Chondrocyte (in vitro differentiated cells): ENCODE measurements at regions not wholly inside any gene's neighbourhood (a gene's known extent, or its start where the extent isn't known, plus 50 kb on each side); places are given as distances from the start of the nearest gene placed in this dataset.
A peak's percentile ranks its signal among the peaks of the same experiment; 100 is the strongest.

Source experiments
- DNase-seq: peaks from one replicate; pipeline ENCODE4 v3.0.0; 2021; ENCODE audit warnings: mixed read lengths, low spot score
- H3K27ac Mint-ChIP-seq: one replicate; pipeline ENCODE4 v1.8.0; 2021; ENCODE audit warnings: mild to moderate bottlenecking, moderate library complexity, mixed read lengths; ENCODE audit not compliant: unreplicated experiment
- H3K27me3 Mint-ChIP-seq: 2 replicates; pipeline ENCODE4 v1.8.0; 2021; ENCODE audit warnings: low read depth, mixed read lengths
- H3K36me3 Mint-ChIP-seq: 2 replicates; pipeline ENCODE4 v1.8.0; 2021; ENCODE audit warnings: low read depth, mixed read lengths
- H3K4me1 Mint-ChIP-seq: 2 replicates; pipeline ENCODE4 v1.8.0; 2021; ENCODE audit warnings: low read depth, mild to moderate bottlenecking, mixed read lengths
- H3K4me3 Mint-ChIP-seq: one replicate; pipeline ENCODE4 v1.8.0; 2021; ENCODE audit warnings: mild to moderate bottlenecking, moderate library complexity, mixed read lengths; ENCODE audit not compliant: unreplicated experiment
- H3K9me3 Mint-ChIP-seq: 2 replicates; pipeline ENCODE4 v1.8.0; 2021; ENCODE audit warnings: low read depth, mixed read lengths
- CTCF ChIP-seq: fragments of 200-600 bp; sonication (generic); IDR thresholded peaks from 2 replicates; pipeline ENCODE4 v1.5.0; 2021; ENCODE audit warnings: antibody characterized with exemption, mild to moderate bottlenecking, moderate library complexity

- DNase-seq = no peak
- Mint-ChIP-seq H3K9me3 (no peaks in the 10 kb centered on the region), H3K27ac (no peak overlapping the region), H3K27me3 (peaks cover 2% of the 10 kb centered on the region), H3K4me3 (no peak overlapping the region), H3K4me1 (peaks cover 10% of the 10 kb centered on the region), H3K36me3 (no peaks in the 10 kb centered on the region)
- TF ChIP-seq CTCF = no peak
Observed at GRCh38 chr6:14828201-14828611, 417.7 kb upstream of the JARID2 start.

- no peak for DNase-seq
- Mint-ChIP-seq H3K9me3 (no peaks in the 10 kb centered on the region), H3K4me1 (peaks cover 5% of the 10 kb centered on the region), H3K36me3 (no peaks in the 10 kb centered on the region), H3K27me3 (peaks cover 2% of the 10 kb centered on the region), H3K4me3 (no peak overlapping the region), H3K27ac (no peak overlapping the region)
- TF ChIP-seq CTCF = no peak
Observed at GRCh38 chr6:14831070-14831469, 414.8 kb upstream of the JARID2 start.

GRCh38 chr6:14831937-14832336, 413.9 kb upstream of the JARID2 start:
- Mint-ChIP-seq H3K27me3 (peaks cover 4% of the 10 kb centered on the region), H3K36me3 (peaks cover 3% of the 10 kb centered on the region), H3K27ac (peak overlapping the region; percentile 14), H3K9me3 (no peaks in the 10 kb centered on the region), H3K4me3 (no peak overlapping the region), H3K4me1 (peaks cover 5% of the 10 kb centered on the region)
- DNase-seq = no peak
- no peak for TF ChIP-seq CTCF

GRCh38 chr6:14832427-14832826, 413.4 kb upstream of the JARID2 start:
- DNase-seq = no peak
- Mint-ChIP-seq H3K27ac (no peak overlapping the region), H3K4me1 (peaks cover 5% of the 10 kb centered on the region), H3K27me3 (peaks cover 7% of the 10 kb centered on the region), H3K4me3 (no peak overlapping the region), H3K36me3 (peaks cover 3% of the 10 kb centered on the region), H3K9me3 (no peaks in the 10 kb centered on the region)
- no peak for TF ChIP-seq CTCF

GRCh38 chr6:14834851-14835530, 410.9 kb upstream of the JARID2 start:
- Mint-ChIP-seq H3K4me1 (peaks cover 5% of the 10 kb centered on the region), H3K27me3 (peaks cover 15% of the 10 kb centered on the region), H3K9me3 (no peaks in the 10 kb centered on the region), H3K27ac (no peak overlapping the region), H3K4me3 (no peak overlapping the region), H3K36me3 (peaks cover 3% of the 10 kb centered on the region)
- no peak for TF ChIP-seq CTCF
- DNase-seq = no peak
